PFSK-1 (cell line): ENCODE measurements at regions not wholly inside any gene's neighbourhood (a gene's known extent, or its start where the extent isn't known, plus 50 kb on each side); places are given as distances from the start of the nearest gene placed in this dataset.

ENCODE experiments used
- POLR2AphosphoS5 ChIP-seq: IDR thresholded peaks from 2 replicates; pipeline ENCODE4 v1.6.1; 2012; ENCODE audit warnings: low read depth, mild to moderate bottlenecking, control low read depth, low read length, moderate library complexity
- TAF1 ChIP-seq: IDR thresholded peaks from 2 replicates; pipeline ENCODE4 v1.6.1; 2012; ENCODE audit warnings: low read length, control low read depth, borderline replicate concordance; ENCODE audit not compliant: insufficient read depth
- TF ChIP-seq, protein P1 (sequence below), 2 experiments: IDR thresholded peaks; 2 replicates each; pipeline versions ENCODE4 v1.6.1 to v1.8.0; 2011 to 2012; ENCODE audit warnings: low read depth in 2 of 2, low read length in 2 of 2, control low read depth in 1 of 2, inconsistent platforms in 1 of 2, mild to moderate bottlenecking in 1 of 2, moderate library complexity in 1 of 2; ENCODE audit not compliant: insufficient read depth in 1 of 2

GRCh38 chr4:20646287-20646686 is 54.0 kb upstream of the PACRGL start:
- TF ChIP-seq, protein P1, sequence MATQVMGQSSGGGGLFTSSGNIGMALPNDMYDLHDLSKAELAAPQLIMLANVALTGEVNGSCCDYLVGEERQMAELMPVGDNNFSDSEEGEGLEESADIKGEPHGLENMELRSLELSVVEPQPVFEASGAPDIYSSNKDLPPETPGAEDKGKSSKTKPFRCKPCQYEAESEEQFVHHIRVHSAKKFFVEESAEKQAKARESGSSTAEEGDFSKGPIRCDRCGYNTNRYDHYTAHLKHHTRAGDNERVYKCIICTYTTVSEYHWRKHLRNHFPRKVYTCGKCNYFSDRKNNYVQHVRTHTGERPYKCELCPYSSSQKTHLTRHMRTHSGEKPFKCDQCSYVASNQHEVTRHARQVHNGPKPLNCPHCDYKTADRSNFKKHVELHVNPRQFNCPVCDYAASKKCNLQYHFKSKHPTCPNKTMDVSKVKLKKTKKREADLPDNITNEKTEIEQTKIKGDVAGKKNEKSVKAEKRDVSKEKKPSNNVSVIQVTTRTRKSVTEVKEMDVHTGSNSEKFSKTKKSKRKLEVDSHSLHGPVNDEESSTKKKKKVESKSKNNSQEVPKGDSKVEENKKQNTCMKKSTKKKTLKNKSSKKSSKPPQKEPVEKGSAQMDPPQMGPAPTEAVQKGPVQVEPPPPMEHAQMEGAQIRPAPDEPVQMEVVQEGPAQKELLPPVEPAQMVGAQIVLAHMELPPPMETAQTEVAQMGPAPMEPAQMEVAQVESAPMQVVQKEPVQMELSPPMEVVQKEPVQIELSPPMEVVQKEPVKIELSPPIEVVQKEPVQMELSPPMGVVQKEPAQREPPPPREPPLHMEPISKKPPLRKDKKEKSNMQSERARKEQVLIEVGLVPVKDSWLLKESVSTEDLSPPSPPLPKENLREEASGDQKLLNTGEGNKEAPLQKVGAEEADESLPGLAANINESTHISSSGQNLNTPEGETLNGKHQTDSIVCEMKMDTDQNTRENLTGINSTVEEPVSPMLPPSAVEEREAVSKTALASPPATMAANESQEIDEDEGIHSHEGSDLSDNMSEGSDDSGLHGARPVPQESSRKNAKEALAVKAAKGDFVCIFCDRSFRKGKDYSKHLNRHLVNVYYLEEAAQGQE (IDR thresholded peaks at IDR 0.05; ENCODE audit: insufficient read depth in 1 of 2, low read depth in 2 of 2, low read length in 2 of 2) = no peak
- TF ChIP-seq POLR2AphosphoS5 (no peak), TAF1 (no peak)
